Nucleus accumbens (tissue), 56 donors: ENCODE measurements at regions not wholly inside any gene's neighbourhood (a gene's known extent, or its start where the extent isn't known, plus 50 kb on each side); places are given as distances from the start of the nearest gene placed in this dataset.

ENCODE experiments used
- DNase-seq, 56 donors: peaks; one replicate each; lab custom pipeline; 2025; lab: John Stamatoyannopoulos, UW

- no peak for DNase-seq
These were observed 2114.6 kb upstream of the PIK3C3 start for GRCh38 chr18:39840406-39840805.

- DNase-seq: no peak
These were observed 2115.3 kb upstream of the PIK3C3 start for GRCh38 chr18:39839782-39840181.

GRCh38 chr18:39838831-39839230 is 2116.2 kb upstream of the PIK3C3 start:
- DNase-seq: no peak

GRCh38 chr18:39835303-39836030 is 2119.6 kb upstream of the PIK3C3 start:
- DNase-seq: no peak

DNA sequence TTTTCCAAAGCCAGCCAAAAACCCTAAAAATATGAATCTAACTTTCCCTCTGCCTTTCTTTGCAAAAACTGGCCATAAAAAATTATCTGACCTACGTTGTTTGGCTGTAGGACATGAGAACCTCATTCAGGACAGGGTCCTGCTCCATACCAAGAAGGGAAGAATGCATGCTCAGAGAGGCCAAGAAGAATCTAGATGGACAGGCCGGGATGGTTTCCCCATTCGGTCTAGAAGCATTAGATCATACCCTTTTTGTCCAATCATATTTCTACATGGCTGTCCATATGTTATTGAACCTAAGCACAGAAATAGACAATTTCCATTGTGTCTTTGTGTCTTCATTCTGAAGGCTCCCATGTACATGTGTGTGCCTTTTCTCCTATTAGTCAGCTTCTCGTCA is 2120.4 kb upstream of the PIK3C3 start:
- no peak for DNase-seq

DNA sequence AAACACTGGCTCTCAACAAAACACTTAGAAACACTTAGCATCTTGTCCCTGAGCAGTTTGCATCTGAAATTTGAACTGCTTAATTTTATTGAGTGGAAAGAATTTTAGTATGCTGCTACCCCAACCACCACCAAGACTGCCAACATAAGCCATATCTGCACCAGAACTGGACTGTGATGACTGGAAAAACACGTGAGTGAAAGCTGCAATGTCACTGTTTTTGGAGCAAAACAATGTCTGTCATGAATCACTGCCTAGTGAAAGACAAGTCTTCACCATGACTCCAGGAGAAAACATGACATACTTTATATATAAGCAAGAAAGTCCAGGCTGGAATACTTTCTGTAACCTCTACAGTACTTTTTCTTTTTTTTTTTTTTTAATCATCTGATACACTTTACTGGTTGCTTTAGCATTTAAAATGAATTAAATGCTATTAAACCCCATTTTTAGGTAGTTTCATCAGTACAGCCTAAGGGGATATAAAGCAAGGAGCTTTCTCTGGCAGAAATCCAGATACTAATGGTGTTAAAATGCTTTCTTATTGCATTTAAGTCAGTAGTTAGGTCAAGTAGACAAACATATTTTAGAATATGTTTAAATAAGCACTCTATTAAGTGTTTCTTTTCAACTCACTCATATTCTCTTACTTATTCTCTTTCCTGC is 2129.4 kb upstream of the PIK3C3 start:
- no peak for DNase-seq

- DNase-seq: no peak
These were observed 2148.5 kb upstream of the PIK3C3 start for GRCh38 chr18:39806525-39806924.

- DNase-seq: no peak
These were observed 2149.8 kb upstream of the PIK3C3 start for GRCh38 chr18:39805218-39805617.

GRCh38 chr18:39802648-39803229 is 2152.3 kb upstream of the PIK3C3 start:
- DNase-seq: no peak

DNA sequence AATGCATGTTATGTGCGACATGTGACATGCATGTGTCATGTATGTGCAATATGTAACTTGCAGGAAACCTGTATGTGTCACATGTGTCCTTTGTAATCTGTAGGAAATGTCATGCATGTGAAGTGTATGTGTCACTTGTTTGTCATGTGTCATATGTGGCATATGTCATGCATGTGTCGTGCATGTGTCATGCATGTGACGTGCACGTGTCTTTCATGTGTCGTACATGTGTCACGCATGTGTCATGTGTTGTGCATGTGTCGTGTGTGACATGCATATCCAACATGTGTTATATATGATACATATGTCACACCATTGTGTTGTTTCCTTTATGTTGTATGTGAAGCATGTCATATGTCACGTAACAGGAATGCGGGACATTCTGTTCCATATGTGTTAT is 2153.2 kb upstream of the PIK3C3 start:
- DNase-seq: no peak

DNA sequence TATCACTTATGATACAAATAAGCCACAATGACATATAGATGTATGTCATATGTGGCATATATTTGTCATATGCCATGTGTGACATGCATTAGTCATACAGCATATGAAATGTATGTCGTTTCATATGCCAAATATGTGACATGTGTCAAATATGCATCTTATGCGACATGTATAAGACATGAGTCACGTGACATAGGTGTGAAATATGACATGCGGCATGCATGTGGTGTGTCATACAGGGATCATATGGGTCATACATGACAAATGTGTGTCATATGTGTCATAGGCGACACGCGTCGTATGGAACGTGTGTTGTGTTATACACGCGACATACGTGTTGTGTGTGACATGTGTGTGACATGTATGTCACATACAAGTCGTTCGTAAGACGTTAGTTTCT is 2154.0 kb upstream of the PIK3C3 start:
- DNase-seq: no peak

- DNase-seq: no peak
These were observed 2156.0 kb upstream of the PIK3C3 start for GRCh38 chr18:39799006-39799405.

DNA sequence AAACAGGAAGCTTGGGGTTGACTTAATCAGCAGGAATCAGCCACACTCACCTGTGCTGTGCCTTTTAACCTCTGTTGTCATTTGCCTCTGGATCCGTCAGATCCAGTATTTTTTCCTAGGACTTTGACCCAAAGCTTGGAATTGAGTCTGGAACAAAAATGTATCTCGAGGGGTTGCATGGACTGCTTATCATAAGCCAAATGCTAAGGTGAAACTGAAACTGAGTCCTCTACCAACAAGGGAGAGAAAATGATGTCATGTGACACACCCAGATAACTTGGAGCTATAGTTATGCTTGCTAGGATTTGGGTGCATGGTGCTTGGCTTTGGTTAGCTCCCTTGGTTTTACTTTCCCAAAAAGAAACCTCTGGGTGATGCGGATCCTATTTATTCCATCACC is 2158.6 kb upstream of the PIK3C3 start:
- no peak for DNase-seq

- DNase-seq: no peak
These were observed 2159.7 kb upstream of the PIK3C3 start for GRCh38 chr18:39795350-39795749.

DNA sequence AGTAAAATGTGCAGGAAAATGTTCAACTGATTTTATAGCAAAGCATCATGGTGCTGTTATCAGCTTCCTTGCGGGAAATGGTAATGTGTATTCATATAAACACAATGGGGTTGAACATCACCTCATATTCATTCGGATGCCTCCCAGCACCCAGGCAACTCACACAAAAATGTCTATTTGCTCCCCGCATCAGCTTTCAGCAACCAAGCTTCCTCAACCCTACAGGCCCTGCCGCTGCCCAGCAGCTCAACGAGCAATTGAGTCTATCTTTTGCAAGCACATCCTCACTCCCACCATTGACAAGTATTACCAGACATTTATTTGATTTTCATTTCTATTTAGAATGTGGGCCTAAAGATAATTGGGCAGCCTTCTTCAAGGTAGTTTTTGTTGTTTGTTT is 2161.4 kb upstream of the PIK3C3 start:
- DNase-seq: no peak

DNA sequence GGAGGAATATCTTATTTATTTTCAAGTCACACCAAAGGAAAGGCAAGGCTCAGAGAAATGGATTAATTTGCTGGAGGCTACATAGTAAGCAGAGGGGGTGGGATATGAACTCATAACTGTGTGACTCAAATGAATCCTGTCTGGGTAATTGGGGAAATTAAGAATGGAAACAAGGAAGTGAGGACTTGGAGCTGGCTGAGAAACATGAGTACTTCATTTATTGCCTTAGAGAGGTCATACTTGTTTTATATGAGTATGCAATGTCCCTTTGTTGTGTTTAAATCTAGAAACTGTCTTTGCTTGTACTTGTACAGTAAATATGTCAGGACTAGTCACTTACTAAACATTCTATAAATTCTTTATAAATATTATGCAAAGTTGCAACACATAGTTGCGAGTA is 2166.7 kb upstream of the PIK3C3 start:
- DNase-seq: no peak

DNA sequence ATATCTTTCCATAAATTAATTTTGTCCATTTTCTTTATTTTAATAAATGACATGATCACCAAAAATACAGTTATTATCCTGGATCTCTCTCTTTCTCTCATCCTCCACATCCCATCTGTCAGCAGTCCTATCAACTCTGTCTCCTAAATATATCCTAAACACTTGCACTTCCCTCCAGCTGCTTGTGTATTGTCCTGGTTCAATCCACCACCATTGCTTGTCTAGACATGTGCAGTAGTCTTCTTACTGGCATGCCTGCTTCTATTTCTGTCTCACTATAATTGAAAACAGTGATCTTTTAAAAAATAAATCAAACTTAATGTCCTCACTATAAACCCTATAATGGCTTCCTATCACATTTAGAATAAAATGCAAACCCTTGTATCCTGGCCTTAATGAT is 2168.6 kb upstream of the PIK3C3 start:
- DNase-seq: no peak

DNA sequence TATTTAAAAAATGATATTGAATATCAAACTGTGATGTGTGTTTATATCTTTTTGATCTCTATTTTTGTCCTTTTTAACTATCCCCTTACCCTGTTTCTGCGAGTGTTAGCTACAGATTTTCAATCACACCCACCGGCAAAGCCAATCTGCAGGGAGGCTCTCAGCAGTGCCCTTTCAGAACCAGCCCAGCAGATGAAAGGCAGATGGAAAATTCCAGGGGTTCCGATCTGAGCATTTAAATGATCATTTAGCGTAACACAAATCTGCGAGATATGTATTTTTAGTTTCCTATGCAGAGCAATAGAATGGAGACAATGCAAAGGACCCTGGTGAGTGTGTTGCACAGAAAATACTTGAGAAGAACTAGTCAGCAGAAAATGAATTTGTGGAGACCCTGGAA is 2170.5 kb upstream of the PIK3C3 start:
- no peak for DNase-seq

- no peak for DNase-seq
These were observed 2173.5 kb upstream of the PIK3C3 start for GRCh38 chr18:39781565-39781964.

GRCh38 chr18:39780774-39781173 is 2174.3 kb upstream of the PIK3C3 start:
- no peak for DNase-seq

DNA sequence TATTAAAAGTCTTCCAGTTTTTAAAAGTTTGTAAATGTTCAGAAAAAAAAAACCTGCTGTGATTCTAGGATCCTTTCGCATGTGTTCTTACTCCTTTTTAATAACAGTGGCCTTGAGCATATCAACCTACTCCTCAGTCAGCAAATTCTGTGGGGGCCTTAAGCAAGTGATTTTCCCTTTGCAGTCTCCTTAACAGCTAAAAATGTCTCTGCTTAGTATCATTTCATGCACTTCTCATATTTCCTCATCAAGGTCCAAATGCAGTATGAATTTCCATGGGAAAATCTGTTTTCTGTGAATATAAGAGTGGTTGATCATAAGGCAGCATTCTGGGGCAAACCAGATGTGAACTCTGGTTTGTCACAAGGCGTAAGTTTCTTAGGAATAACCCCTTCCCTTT is 2175.1 kb upstream of the PIK3C3 start:
- DNase-seq: no peak

- no peak for DNase-seq
These were observed 2178.3 kb upstream of the PIK3C3 start for GRCh38 chr18:39776766-39777165.
